Renal cortical epithelial cell (primary cell): ENCODE measurements at regions not wholly inside any gene's neighbourhood (a gene's known extent, or its start where the extent isn't known, plus 50 kb on each side); places are given as distances from the start of the nearest gene placed in this dataset.

Source experiments
- DNase-seq: peaks from one replicate; pipeline ENCODE4 v3.0.0-alpha.2; 2011; ENCODE audit warnings: low read depth

- DNase-seq, result no peak
These were observed 61.3 kb upstream of the TAB3 start for GRCh38 chrX:30950391-30950790.

- no peak for DNase-seq
These were observed 60.5 kb upstream of the TAB3 start for GRCh38 chrX:30949554-30949953.

GRCh38 chrX:30948626-30949025 is 59.6 kb upstream of the TAB3 start:
- no peak for DNase-seq

- no peak for DNase-seq
These were observed 59.0 kb upstream of the TAB3 start for GRCh38 chrX:30948051-30948450.

GRCh38 chrX:30943984-30944383 is 54.9 kb upstream of the TAB3 start:
- DNase-seq, result no peak

GRCh38 chrX:30941898-30942297 is 52.8 kb upstream of the TAB3 start:
- DNase-seq, result no peak

GRCh38 chrX:30939928-30940327 is 50.9 kb upstream of the TAB3 start:
- DNase-seq, result no peak
